WERI-Rb-1 (cell line): ENCODE measurements at regions not wholly inside any gene's neighbourhood (a gene's known extent, or its start where the extent isn't known, plus 50 kb on each side); places are given as distances from the start of the nearest gene placed in this dataset.

Source experiments
- DNase-seq: peaks from one replicate; pipeline ENCODE4 v3.0.0-alpha.2; 2020
- H3K27ac ChIP-seq: fragments of 250-450 bp; sonication (Bioruptor Pico); 2 replicates; pipeline ENCODE4 v1.5.1; 2020; ENCODE audit warnings: mild to moderate bottlenecking, moderate library complexity
- H3K27me3 ChIP-seq: fragments of 250-450 bp; sonication (Bioruptor Pico); 2 replicates; pipeline ENCODE4 v1.5.1; 2021; ENCODE audit warnings: mild to moderate bottlenecking, low read depth, moderate library complexity; ENCODE audit not compliant: insufficient read depth, severe bottlenecking
- H3K36me3 ChIP-seq: fragments of 250-450 bp; sonication (Bioruptor Pico); 2 replicates; pipeline ENCODE4 v1.5.1; 2020; ENCODE audit warnings: mild to moderate bottlenecking, moderate library complexity
- H3K4me3 ChIP-seq: 2 replicates; pipeline ENCODE4 v1.5.1; 2011; ENCODE audit warnings: low read depth, mild to moderate bottlenecking, control low read depth, low read length
- H3K9me3 ChIP-seq: fragments of 250-450 bp; sonication (Bioruptor Pico); 2 replicates; pipeline ENCODE4 v1.5.1; 2021; ENCODE audit warnings: mild to moderate bottlenecking, moderate library complexity; ENCODE audit not compliant: severe bottlenecking
- CTCF ChIP-seq: IDR thresholded peaks from 2 replicates; pipeline ENCODE4 v1.5.1; 2011; ENCODE audit warnings: low read depth, mild to moderate bottlenecking, control low read depth, inconsistent platforms, low read length

- Histone ChIP-seq H3K9me3 (no peaks in the 10 kb centered on the region), H3K36me3 (peaks cover 70% of the 10 kb centered on the region), H3K4me3 (no peak overlapping the region), H3K27ac (no peak overlapping the region), H3K27me3 (no peaks in the 10 kb centered on the region)
- no peak for TF ChIP-seq CTCF
- peak; percentile 9 for DNase-seq
Measured at GRCh38 chr17:77320485-77321256, 179.9 kb downstream of the SEC14L1 start.

GRCh38 chr17:77321649-77322513 is 181.1 kb downstream of the SEC14L1 start:
- TF ChIP-seq CTCF, result no peak
- Histone ChIP-seq H3K9me3 (no peaks in the 10 kb centered on the region), H3K27ac (peak overlapping the region; percentile 40), H3K4me3 (no peak overlapping the region), H3K36me3 (peaks cover 75% of the 10 kb centered on the region), H3K27me3 (no peaks in the 10 kb centered on the region)
- peak; percentile 46 for DNase-seq

DNA sequence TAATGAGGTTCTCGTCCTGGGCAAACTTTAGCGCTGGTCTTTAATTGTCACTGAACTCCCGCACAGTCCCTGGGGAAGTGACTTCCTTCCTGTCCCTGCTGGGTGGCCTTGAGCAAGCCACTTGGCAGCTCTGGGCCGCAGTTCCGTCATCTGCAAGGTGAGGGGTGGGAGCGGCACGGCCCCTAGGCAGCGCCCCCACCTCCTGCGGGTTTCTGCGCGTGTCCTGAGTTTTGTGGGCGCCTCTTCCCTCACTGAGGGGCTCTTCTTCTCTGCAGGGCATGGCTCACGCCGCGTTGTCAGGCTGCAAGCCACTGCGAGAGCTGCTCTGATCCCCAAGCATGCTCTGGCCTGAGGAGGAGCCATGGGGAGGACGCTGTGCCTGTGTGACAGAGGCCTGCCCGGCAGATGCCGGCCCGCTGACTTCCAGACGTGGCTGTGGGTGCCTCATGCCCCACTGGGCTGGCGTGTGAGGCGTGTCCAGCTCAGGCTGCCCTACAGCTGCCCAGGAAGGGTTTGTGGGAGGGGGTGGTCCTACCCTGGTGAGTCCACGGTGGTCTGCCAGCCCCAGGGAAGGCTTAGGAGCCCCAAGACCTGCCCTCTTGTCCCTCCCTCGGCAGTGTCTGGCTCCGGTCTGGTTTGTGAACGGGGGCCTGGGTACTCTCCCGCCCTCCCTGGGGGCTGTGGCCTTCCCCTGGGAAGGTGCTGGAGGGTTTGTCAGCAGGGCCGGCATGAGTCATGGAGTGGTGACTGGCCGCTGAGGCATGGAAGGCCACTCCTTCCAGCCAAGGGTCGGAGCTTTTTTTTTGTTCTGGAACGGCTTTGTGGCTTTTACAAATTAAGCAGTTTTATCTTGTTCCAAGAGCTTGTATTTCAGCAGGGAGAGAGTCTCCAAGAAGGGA is 182.0 kb downstream of the SEC14L1 start:
- no peaks in the 10 kb centered on the region for H3K27me3 ChIP-seq
- H3K36me3 ChIP-seq, result peaks cover 69% of the 10 kb centered on the region
- peak; percentile 15 for DNase-seq
- no peak overlapping the region for H3K4me3 ChIP-seq
- H3K27ac ChIP-seq, result peak overlapping the region; percentile 40
- no peaks in the 10 kb centered on the region for H3K9me3 ChIP-seq
- no peak for TF ChIP-seq CTCF

- peak overlapping the region; percentile 2; the same call in 1 of the 2 replicates for H3K27ac ChIP-seq
- H3K9me3 ChIP-seq, result no peaks in the 10 kb centered on the region
- no peak overlapping the region for H3K4me3 ChIP-seq
- H3K36me3 ChIP-seq, result peaks cover 64% of the 10 kb centered on the region
- DNase-seq, result peak; percentile 11
- no peaks in the 10 kb centered on the region for H3K27me3 ChIP-seq
- no peak for TF ChIP-seq CTCF
Measured at GRCh38 chr17:77323413-77324171, 182.8 kb downstream of the SEC14L1 start.

DNA sequence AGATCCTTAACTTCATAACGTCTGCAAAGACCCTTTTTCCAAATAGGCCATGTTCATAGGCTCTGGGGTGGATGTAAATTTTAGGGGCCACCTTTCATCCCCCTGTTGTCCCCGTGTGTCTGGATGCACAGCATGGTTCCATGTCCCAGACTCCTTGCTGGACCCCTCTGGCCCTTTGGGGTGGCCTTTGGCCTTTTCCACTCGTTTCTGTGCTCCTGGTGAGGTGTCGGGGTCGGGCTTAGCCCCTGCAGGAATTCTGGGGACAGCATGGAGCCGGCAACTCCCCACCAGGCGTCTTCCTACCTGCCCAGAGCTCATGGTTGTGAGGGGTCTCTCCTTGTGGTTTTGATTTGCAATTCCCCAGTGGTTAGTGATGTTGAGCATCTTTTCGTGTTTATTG is 183.5 kb downstream of the SEC14L1 start:
- Histone ChIP-seq H3K9me3 (no peaks in the 10 kb centered on the region), H3K36me3 (peaks cover 57% of the 10 kb centered on the region), H3K27ac (no peak overlapping the region), H3K27me3 (no peaks in the 10 kb centered on the region), H3K4me3 (no peak overlapping the region)
- peak; percentile 6 for DNase-seq
- TF ChIP-seq CTCF, result no peak
